D341Med (cell line): ENCODE measurements at regions not wholly inside any gene's neighbourhood (a gene's known extent, or its start where the extent isn't known, plus 50 kb on each side); places are given as distances from the start of the nearest gene placed in this dataset.

Source experiments
- DNase-seq: peaks from one replicate; pipeline ENCODE4 v3.0.0; 2012; ENCODE audit warnings: low spot score

GRCh38 chr12:67498991-67499390 lies 149.6 kb upstream of the DYRK2 start:
- DNase-seq = no peak

GRCh38 chr12:67501362-67501761 lies 147.2 kb upstream of the DYRK2 start:
- no peak for DNase-seq

GRCh38 chr12:67504026-67504425 lies 144.5 kb upstream of the DYRK2 start:
- no peak for DNase-seq

- DNase-seq = no peak
These were observed 141.8 kb upstream of the DYRK2 start for GRCh38 chr12:67506739-67507138.

- DNase-seq = no peak
These were observed 139.7 kb upstream of the DYRK2 start for GRCh38 chr12:67508830-67509229.

- DNase-seq = no peak
These were observed 138.7 kb upstream of the DYRK2 start for GRCh38 chr12:67509666-67510386.

- no peak for DNase-seq
These were observed 136.5 kb upstream of the DYRK2 start for GRCh38 chr12:67512061-67512460.

- no peak for DNase-seq
These were observed 134.0 kb upstream of the DYRK2 start for GRCh38 chr12:67514502-67514901.

- no peak for DNase-seq
These were observed 132.7 kb upstream of the DYRK2 start for GRCh38 chr12:67515679-67516340.

- no peak for DNase-seq
These were observed 131.2 kb upstream of the DYRK2 start for GRCh38 chr12:67517181-67517887.

- no peak for DNase-seq
These were observed 128.8 kb upstream of the DYRK2 start for GRCh38 chr12:67519484-67520433.

GRCh38 chr12:67520606-67521005 lies 127.9 kb upstream of the DYRK2 start:
- DNase-seq = no peak

GRCh38 chr12:67522222-67522621 lies 126.3 kb upstream of the DYRK2 start:
- DNase-seq = no peak

GRCh38 chr12:67523538-67523937 lies 125.0 kb upstream of the DYRK2 start:
- DNase-seq = no peak

- DNase-seq = no peak
These were observed 123.5 kb upstream of the DYRK2 start for GRCh38 chr12:67524861-67525616.

GRCh38 chr12:67525617-67525884 lies 123.0 kb upstream of the DYRK2 start:
- DNase-seq = no peak

- DNase-seq = no peak
These were observed 122.4 kb upstream of the DYRK2 start for GRCh38 chr12:67526129-67526528.

- DNase-seq = no peak
These were observed 117.5 kb upstream of the DYRK2 start for GRCh38 chr12:67531051-67531450.

- DNase-seq = no peak
These were observed 117.0 kb upstream of the DYRK2 start for GRCh38 chr12:67531501-67531900.

- no peak for DNase-seq
These were observed 115.4 kb upstream of the DYRK2 start for GRCh38 chr12:67533159-67533558.

GRCh38 chr12:67534046-67534445 lies 114.5 kb upstream of the DYRK2 start:
- DNase-seq = no peak

- DNase-seq = no peak
These were observed 113.9 kb upstream of the DYRK2 start for GRCh38 chr12:67534681-67535080.
